ENCODE measurements at regions not wholly inside any gene's neighbourhood (a gene's known extent, or its start where the extent isn't known, plus 50 kb on each side); places are given as distances from the start of the nearest gene placed in this dataset.

- no peak overlapping the region for H3K9ac ChIP-seq (ENCODE audit: low read length)
- TF ChIP-seq EZH2 (IDR thresholded peaks at IDR 0.05; ENCODE audit: borderline replicate concordance, insufficient read depth, low read depth, low read length, poor library complexity, severe bottlenecking) (no peak), CTCF (IDR thresholded peaks at IDR 0.05) (no peak)
- intact Hi-C loops (cut with micrococcal nuclease) = no loop called here
- no peak for DNase-seq
- Mint-ChIP-seq H3K9me3 (ENCODE audit: insufficient read depth) (peaks cover 3% of the 10 kb centered on the region), H3K27me3 (no peaks in the 10 kb centered on the region), H3K4me1 (no peaks in the 10 kb centered on the region), H3K27ac (no peak overlapping the region), H3K4me3 (no peak overlapping the region)
- H2AFZ ChIP-seq (ENCODE audit: insufficient read depth, low read depth, low read length, poor library complexity, severe bottlenecking) = no peak overlapping the region
- no peaks in the 10 kb centered on the region for H3K36me3 ChIP-seq (replicated peaks in 1 of 2; ENCODE audit: control extremely low read depth in 1 of 2, control insufficient read depth in 1 of 2, extremely low read depth in 1 of 2, insufficient read depth in 2 of 2, low read length in 1 of 2)
- no peak for ATAC-seq (ENCODE audit: low read depth)
- no peaks in the 10 kb centered on the region for H3K27me3 ChIP-seq (replicated peaks in 1 of 4; ENCODE audit: control extremely low read depth in 1 of 4, control insufficient read depth in 3 of 4, insufficient read depth in 4 of 4, low read length in 3 of 4)
- no peaks in the 10 kb centered on the region for H4K20me1 ChIP-seq (ENCODE audit: control insufficient read depth, insufficient read depth, low read length, poor library complexity, severe bottlenecking)
- ChIA-PET POLR2A (no interaction called here), CTCF (no interaction called here)
- peaks cover 0 to 7% (median 0%) of the 10 kb centered on the region in 3 donors for H3K9me3 ChIP-seq (ENCODE audit: control extremely low read depth in 1 of 3, control insufficient read depth in 2 of 3, insufficient read depth in 1 of 3, low read length in 2 of 3)
- H3K4me1 ChIP-seq (ENCODE audit: control insufficient read depth in 2 of 2, insufficient read depth in 2 of 2, low read length in 2 of 2) = no peaks in the 10 kb centered on the region
- H3K4me2 ChIP-seq (replicated peaks; ENCODE audit: low read depth, low read length, poor library complexity, severe bottlenecking) = no peak overlapping the region
- no peaks in the 10 kb centered on the region for H3K79me2 ChIP-seq (ENCODE audit: control insufficient read depth, insufficient read depth, low read length)
- H3K27ac ChIP-seq (ENCODE audit: low read length in 2 of 2) = no peak overlapping the region
- H3K4me3 ChIP-seq (ENCODE audit: control extremely low read depth in 1 of 5, extremely low read depth in 1 of 5, insufficient read depth in 1 of 5, low read depth in 2 of 5, low read length in 4 of 5) = no peak overlapping the region
These were observed 193.7 kb downstream of the IZUMO3 start for GRCh38 chr9:24351973-24352372.

- no peak overlapping the region for H3K27ac ChIP-seq (ENCODE audit: low read length in 2 of 2)
- ChIA-PET POLR2A (no interaction called here), CTCF (no interaction called here)
- no CpG with 5 or more reads among the region's 2 CpGs for WGBS (ENCODE audit: insufficient coverage)
- H3K27me3 Mint-ChIP-seq = no peaks in the 10 kb centered on the region
- no peak overlapping the region for H3K4me3 Mint-ChIP-seq
- H3K4me3 ChIP-seq (ENCODE audit: control extremely low read depth in 1 of 5, extremely low read depth in 1 of 5, insufficient read depth in 1 of 5, low read depth in 2 of 5, low read length in 4 of 5) = no peak overlapping the region
- H3K4me2 ChIP-seq (replicated peaks; ENCODE audit: low read depth, low read length, poor library complexity, severe bottlenecking) = no peak overlapping the region
- no peaks in the 10 kb centered on the region for H3K79me2 ChIP-seq (ENCODE audit: control insufficient read depth, insufficient read depth, low read length)
- no peak overlapping the region for H2AFZ ChIP-seq (ENCODE audit: insufficient read depth, low read depth, low read length, poor library complexity, severe bottlenecking)
- H3K4me1 Mint-ChIP-seq = no peaks in the 10 kb centered on the region
- DNase-seq (no peak), ATAC-seq (ENCODE audit: low read depth) (no peak)
- no peaks in the 10 kb centered on the region for H4K20me1 ChIP-seq (ENCODE audit: control insufficient read depth, insufficient read depth, low read length, poor library complexity, severe bottlenecking)
- H3K9me3 Mint-ChIP-seq (ENCODE audit: insufficient read depth) = peaks cover 3% of the 10 kb centered on the region
- intact Hi-C loops (cut with micrococcal nuclease) = no loop called here
- H3K9me3 ChIP-seq (ENCODE audit: control extremely low read depth in 1 of 3, control insufficient read depth in 2 of 3, insufficient read depth in 1 of 3, low read length in 2 of 3) = peaks cover 0 to 3% (median 1%) of the 10 kb centered on the region in 3 donors
- no peak overlapping the region for H3K27ac Mint-ChIP-seq
- TF ChIP-seq EZH2 (IDR thresholded peaks at IDR 0.05; ENCODE audit: borderline replicate concordance, insufficient read depth, low read depth, low read length, poor library complexity, severe bottlenecking) (no peak), CTCF (IDR thresholded peaks at IDR 0.05) (no peak)
- H3K27me3 ChIP-seq (replicated peaks in 1 of 4; ENCODE audit: control extremely low read depth in 1 of 4, control insufficient read depth in 3 of 4, insufficient read depth in 4 of 4, low read length in 3 of 4) = no peaks in the 10 kb centered on the region
- H3K4me1 ChIP-seq (ENCODE audit: control insufficient read depth in 2 of 2, insufficient read depth in 2 of 2, low read length in 2 of 2) = no peaks in the 10 kb centered on the region
- no peak overlapping the region for H3K9ac ChIP-seq (ENCODE audit: low read length)
- H3K36me3 ChIP-seq (replicated peaks in 1 of 2; ENCODE audit: control extremely low read depth in 1 of 2, control insufficient read depth in 1 of 2, extremely low read depth in 1 of 2, insufficient read depth in 2 of 2, low read length in 1 of 2) = no peaks in the 10 kb centered on the region
These were observed 194.4 kb downstream of the IZUMO3 start for GRCh38 chr9:24351258-24351657.
